Middle frontal gyrus (tissue), 1 donor: ENCODE measurements at regions not wholly inside any gene's neighbourhood (a gene's known extent, or its start where the extent isn't known, plus 50 kb on each side); places are given as distances from the start of the nearest gene placed in this dataset.
"Not testable (repeated sequence)": the region's sequence is repeated elsewhere in the genome, so short reads cannot be mapped to it uniquely, and the experiment has no call there.

Experiments
- DNase-seq: peaks from one replicate; pipeline ENCODE4 v3.0.0-alpha.2; 2015; ENCODE audit warnings: low spot score; ENCODE audit errors: extremely low spot score

GRCh38 chr5:62780888-62781287, 202.3 kb downstream of the LRRC70 start:
- no peak for DNase-seq

- no peak for DNase-seq
Measured at GRCh38 chr5:62780230-62780629, 201.6 kb downstream of the LRRC70 start.

- DNase-seq = peak; percentile 55
Measured at GRCh38 chr5:62779010-62779422, 200.4 kb downstream of the LRRC70 start.

GRCh38 chr5:62778316-62779009, 199.8 kb downstream of the LRRC70 start:
- no peak for DNase-seq

DNA sequence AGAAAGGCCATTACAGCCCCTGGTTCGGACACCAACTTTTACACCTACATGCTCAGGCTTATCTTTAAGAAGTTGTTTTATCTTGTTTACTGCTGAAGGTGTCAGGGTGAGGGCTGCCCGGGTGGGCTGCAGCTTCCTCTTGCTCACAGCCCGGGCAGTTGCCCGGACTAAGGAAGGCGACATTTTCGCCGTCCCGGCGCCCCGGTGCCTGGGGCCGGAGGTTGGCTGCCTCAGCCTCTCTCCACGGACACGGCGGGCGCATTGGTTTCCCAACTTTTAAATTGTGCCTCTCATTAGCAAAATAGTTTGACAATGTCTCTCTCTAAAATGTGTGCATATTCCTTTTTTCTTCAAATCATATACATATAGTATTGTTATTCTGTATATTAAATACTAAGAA, 198.5 kb downstream of the LRRC70 start:
- DNase-seq = not testable (repeated sequence)

DNA sequence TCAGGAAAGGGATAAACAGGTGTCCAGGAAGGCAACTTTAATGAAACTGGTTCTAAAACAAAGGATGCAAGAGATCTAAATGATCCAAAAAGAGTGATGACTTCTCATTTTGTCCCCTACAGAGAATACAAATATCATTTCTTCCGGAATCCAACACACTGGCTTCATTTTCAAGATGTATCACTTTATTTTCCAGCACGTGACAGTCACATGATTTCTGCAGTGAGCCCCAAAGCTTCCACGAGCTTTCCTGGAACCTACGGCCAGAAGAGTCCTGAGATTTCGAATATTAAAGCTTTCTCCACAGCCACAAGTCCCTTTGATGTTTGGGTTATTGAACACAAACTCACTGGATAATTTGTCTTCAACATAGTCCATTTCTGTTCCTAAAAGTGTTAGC, 198.0 kb downstream of the LRRC70 start:
- DNase-seq = not testable (repeated sequence)

GRCh38 chr5:62773460-62773859, 194.8 kb downstream of the LRRC70 start:
- DNase-seq = no peak

DNA sequence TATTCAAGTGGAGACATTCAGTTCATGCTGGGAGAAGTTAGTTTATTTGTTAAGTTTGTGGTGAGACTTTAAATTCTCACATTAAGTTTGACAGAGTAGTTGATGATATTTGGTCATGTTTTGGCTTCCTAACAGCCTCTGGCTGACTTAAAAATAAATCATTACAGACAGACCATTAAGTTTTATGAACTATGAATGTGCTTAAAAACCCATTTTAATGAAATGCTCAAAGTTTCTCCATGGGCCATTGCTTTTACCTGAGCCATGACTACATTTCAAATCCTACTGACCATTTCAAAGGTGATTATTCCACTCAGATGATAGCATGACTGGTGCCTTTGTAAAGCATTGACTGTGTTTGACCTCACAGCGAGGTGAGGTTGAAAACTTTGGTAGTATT, 192.7 kb downstream of the LRRC70 start:
- no peak for DNase-seq

DNA sequence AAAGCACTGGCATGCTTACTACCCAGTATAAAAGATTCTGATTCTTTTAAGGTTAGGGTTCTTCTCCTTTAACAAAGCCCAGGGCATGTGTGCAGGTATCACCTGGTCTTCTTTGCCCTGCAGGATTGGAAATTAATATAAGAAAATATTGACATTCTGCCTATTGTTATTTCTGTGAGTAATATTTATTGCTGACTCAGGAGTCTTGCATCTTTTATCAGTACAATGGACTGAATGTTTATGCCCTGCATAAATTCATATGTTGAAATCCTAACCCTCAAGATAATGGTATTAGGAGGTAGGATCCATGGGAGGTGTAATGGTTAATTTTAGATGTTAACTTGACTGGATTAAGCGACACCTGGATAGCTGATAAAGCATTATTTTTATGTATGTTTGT, 189.0 kb downstream of the LRRC70 start:
- DNase-seq = no peak

DNA sequence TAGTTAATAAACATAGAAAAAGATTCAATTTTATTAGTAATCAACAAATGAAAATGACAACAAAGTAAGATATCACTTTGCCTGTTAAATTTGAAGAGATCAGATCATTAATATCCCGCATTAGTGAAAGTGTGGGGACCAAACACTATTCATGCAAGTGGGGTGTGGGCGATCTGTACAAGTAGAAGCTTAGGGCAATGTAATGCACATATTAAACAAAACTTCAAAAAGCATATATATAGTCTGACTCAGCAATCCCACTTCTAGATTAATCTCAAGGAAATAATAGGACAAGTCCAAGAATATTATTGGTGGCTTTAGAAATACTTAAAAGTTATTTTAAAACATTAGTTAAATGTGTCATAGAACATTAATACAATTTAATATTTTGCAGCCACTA, 188.5 kb downstream of the LRRC70 start:
- no peak for DNase-seq

DNA sequence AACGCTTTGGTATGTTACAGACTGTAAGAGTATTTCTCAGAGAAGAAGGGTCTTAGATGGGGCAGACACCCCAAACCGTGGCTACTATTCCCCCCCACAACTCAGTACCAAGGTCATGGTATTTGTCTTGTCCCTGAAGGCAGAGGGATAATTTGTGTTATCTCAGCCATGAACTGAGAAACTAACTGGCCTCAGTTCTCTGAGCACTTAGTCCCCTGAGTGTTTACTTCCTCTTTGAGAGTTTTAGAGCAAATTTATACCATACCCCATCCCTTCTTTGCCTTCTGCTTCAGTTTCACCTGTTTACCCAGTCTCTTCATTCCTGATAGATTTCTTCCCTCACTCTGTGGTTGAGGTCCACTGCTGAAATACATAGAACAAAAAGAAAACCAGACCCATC, 183.9 kb downstream of the LRRC70 start:
- no peak for DNase-seq

DNA sequence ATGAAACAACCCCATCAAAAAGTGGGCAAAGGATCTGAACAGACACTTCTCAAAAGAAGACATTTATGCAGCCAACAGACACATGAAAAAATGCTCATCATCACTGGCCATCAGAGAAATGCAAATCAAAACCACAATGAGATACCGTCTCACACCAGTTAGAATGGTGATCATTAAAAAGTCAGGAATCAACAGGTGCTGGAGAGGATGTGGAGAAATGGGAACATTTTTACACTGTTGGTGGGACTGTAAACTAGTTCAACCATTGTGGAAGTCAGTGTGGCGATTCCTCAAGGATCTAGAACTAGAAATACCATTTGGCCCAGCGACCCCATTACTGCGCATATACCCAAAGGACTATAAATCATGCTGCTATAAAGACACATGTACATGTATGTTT, 179.1 kb downstream of the LRRC70 start:
- not testable (repeated sequence) for DNase-seq

DNA sequence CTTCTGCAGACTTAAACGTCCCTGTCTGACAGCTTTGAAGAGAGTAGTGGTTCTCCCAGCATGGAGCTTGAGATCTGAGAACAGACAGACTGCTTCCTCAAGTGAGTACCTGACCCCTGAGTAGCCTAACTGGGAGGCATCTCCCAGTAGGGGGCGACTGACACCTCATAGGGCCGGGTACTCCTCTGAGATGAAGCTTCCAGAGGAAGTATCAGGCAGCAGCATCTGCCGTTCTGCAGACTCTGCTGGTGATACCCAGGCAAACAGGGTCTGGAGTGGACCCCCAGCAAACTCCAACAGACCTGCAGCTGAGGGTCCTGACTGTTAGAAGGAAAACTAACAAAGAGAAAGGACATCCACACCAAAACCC, 174.4 kb downstream of the LRRC70 start:
- DNase-seq = not testable (repeated sequence)

- DNase-seq = not testable (repeated sequence)
Measured at GRCh38 chr5:62752056-62752997, 173.7 kb downstream of the LRRC70 start.

- DNase-seq = no peak
Measured at GRCh38 chr5:62742207-62742606, 163.6 kb downstream of the LRRC70 start.

- no peak for DNase-seq
Measured at GRCh38 chr5:62741761-62742160, 163.1 kb downstream of the LRRC70 start.

DNA sequence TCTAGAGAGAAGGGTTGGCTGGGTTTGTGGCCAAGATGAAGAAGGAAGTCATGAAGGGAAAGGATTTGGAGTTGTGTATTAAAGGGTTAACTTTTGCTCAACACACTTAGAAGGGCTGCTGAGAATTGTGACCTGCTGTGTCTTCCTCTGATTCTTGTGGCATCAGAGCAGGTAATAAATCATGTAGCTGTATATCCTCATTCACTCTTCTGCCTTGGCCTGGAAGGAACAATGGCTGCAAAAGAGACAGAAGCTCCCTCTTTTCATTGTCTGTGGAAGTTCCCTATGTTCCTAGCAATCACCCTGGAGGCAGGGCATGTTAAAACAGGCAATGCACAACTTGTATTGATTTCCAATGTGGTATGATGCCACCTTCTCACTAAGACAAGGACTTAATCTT, 159.1 kb downstream of the LRRC70 start:
- DNase-seq = no peak

- no peak for DNase-seq
Measured at GRCh38 chr5:62732677-62733121, 154.1 kb downstream of the LRRC70 start.

- no peak for DNase-seq
Measured at GRCh38 chr5:62731022-62731421, 152.4 kb downstream of the LRRC70 start.

DNA sequence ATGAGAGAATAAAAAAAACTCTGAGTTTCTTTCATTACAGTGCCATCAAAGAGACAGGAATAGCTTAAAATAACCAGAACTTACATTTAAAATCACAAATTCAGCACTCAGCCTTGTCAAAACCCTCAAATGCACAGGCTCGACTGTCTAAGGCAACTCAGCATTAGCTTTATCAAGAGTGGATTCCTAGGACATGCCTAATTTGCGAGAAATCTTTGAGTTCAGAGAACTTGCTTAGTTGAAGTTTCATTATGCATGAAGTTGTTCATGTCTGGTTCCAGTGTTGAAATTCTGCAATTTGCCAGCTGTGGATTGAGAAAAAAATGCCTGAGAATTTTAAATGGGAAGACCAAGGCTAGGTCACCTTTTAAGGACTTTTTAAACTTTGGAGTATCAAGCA, 151.1 kb downstream of the LRRC70 start:
- no peak for DNase-seq

DNA sequence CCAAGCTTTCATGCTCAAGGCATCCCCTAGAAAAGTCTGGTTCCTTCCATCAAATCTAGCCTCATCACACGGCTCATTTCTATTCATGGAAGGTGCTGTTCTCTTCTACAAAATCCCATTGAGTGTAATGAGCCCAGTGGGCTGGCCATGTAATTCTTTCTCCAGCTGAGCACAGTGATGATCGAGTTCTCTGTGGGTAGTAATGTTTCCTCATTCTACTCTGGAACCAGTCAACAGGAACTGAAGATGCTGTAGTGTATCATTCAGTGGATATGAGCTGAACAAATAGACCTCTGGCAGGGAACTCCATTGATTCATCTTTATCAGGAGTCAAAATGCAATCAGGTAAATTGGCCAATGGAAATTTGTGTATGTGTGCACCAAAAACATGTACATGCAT, 149.2 kb downstream of the LRRC70 start:
- no peak for DNase-seq

DNA sequence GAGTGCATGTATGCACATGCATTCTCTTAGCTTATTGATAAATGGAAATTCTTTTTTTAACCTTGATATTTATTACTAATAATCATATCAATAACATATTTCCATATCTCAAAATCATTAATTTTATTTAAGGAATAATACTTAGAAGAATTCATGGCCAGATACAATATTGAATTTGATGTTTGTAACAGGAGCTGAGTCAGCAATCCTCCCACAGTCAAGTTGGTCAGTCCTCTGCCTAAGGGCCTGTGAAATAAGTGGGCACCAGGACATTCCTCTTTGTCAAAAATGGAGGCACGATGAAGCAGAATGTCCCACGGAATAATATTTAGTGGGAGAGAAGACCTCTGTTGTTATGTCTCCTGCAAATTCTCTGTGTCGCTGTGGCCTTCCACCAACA, 148.6 kb downstream of the LRRC70 start:
- DNase-seq = no peak

DNA sequence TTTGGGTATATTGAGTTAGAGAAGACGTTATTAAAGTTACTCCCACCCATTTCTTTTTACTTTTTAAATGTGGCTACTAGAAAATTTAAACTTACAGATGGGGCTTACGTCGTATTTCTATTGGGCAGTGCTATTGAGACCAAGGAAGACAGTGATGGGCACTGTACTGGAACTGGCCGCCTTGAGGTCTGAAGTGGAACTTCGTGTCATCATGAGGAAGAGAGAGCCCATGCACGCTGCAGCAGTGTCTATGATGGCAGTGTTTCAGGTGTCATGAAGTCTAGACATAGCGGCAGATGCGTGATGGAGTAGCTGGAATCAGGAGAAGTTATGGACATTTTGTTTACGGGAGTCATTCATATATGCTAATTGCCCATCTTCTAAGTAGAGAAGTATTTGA, 143.7 kb downstream of the LRRC70 start:
- DNase-seq = no peak
